Upper lobe of left lung (tissue), 6 donors: ENCODE measurements at regions not wholly inside any gene's neighbourhood (a gene's known extent, or its start where the extent isn't known, plus 50 kb on each side); places are given as distances from the start of the nearest gene placed in this dataset.

Experiments
- ATAC-seq, 2 donors: fragments of 200-7000 bp; cut with Tn5 transposase; one replicate each; pipeline ENCODE4 v1.9.1; 2022; ENCODE audit warnings: mild to moderate bottlenecking in 2 of 2, moderate library complexity in 2 of 2; ENCODE audit not compliant: low FRiP score in 2 of 2
- DNase-seq, 2 donors: peaks; one replicate each; pipeline ENCODE4 v3.0.0-alpha.2; 2019 to 2020
- H3K27ac ChIP-seq, 4 donors: fragments of 200-600 bp; sonication (generic); one replicate each; pipeline ENCODE4 v1.5.1; 2016 to 2019
- H3K27me3 ChIP-seq, 4 donors: fragments of 200-600 bp; sonication (generic); one replicate each; pipeline ENCODE4 v1.5.1; 2017 to 2019
- H3K36me3 ChIP-seq, 4 donors: fragments of 200-600 bp; sonication (generic); one replicate each; pipeline ENCODE4 v1.5.1; 2016 to 2019
- H3K4me1 ChIP-seq, 4 donors: fragments of 200-600 bp; sonication (generic); one replicate each; pipeline ENCODE4 v1.5.1; 2018 to 2019
- H3K4me3 ChIP-seq, 4 donors: fragments of 200-600 bp; sonication (generic); one replicate each; pipeline ENCODE4 v1.5.1; 2017 to 2019; ENCODE audit warnings: mild to moderate bottlenecking in 2 of 4, moderate library complexity in 1 of 4
- H3K9me3 ChIP-seq, 4 donors: fragments of 200-600 bp; sonication (generic); one replicate each; pipeline ENCODE4 v1.5.1; 2018 to 2019
- CTCF ChIP-seq, 6 experiments: fragments of 450-650 bp in 4 of 6; fragments of 200-600 bp in 2 of 6; sonication (generic) in 2 of 6; IDR thresholded peaks; one replicate each; pipeline ENCODE4 v1.5.1; 2016 to 2019; ENCODE audit warnings: antibody characterized with exemption in 6 of 6
- EP300 ChIP-seq, 4 donors: sonication (generic); formaldehyde crosslinking; IDR thresholded peaks; one replicate each; pipeline ENCODE4 v1.5.1; 2017; ENCODE audit warnings: antibody characterized with exemption in 4 of 4, control low read depth in 2 of 4
- POLR2A ChIP-seq, 4 donors: fragments of 450-650 bp; IDR thresholded peaks; one replicate each; pipeline ENCODE4 v1.5.1; 2016 to 2017; ENCODE audit warnings: antibody characterized with exemption in 4 of 4, mild to moderate bottlenecking in 2 of 4
- POLR2AphosphoS5 ChIP-seq, 2 donors: sonication (generic); formaldehyde crosslinking; IDR thresholded peaks; one replicate each; pipeline ENCODE4 v1.5.1; 2017; ENCODE audit warnings: antibody characterized with exemption in 2 of 2
- WGBS, 2 donors: methylation state at CpG; one replicate each; pipeline ENCODE4 v1.1.5; 2017 to 2018; 5-methylcytosine and 5-hydroxymethylcytosine counted together
- donor health status: DM: no; HTN: no; CAD: no; lungs with moderate emphysema.
- donor health status: DM: no; HTN: yes; CAD: no; lungs with severe emphysema.

- WGBS, 2 donors: 85 to 93% methylated on average over 8 to 12 of the region's 14 CpGs
- Histone ChIP-seq H3K36me3 (no peaks in the 10 kb centered on the region), H3K27ac (peak overlapping the region in 1 of 4 donors; percentile 4), H3K27me3 (no peaks in the 10 kb centered on the region), H3K9me3 (no peaks in the 10 kb centered on the region), H3K4me1 (peaks cover 0 to 3% (median 0%) of the 10 kb centered on the region in 4 donors), H3K4me3 (no peak overlapping the region)
- TF ChIP-seq POLR2A (IDR thresholded peaks at IDR 0.05): no peak
- TF ChIP-seq CTCF (IDR thresholded peaks at IDR 0.05): no peak
- no peak for TF ChIP-seq POLR2AphosphoS5 (IDR thresholded peaks at IDR 0.05)
- no peak for TF ChIP-seq EP300 (IDR thresholded peaks at IDR 0.05)
- peak in 1 of 2 donors; percentile 61 for DNase-seq
- ATAC-seq: peak in 1 of 2 donors; percentile 32
Observed at GRCh38 chr2:64784168-64785061, 130.7 kb upstream of the SERTAD2 start.

GRCh38 chr2:64785245-64785644 is 131.5 kb upstream of the SERTAD2 start:
- Histone ChIP-seq H3K9me3 (no peaks in the 10 kb centered on the region), H3K36me3 (no peaks in the 10 kb centered on the region), H3K4me3 (no peak overlapping the region), H3K27me3 (no peaks in the 10 kb centered on the region), H3K27ac (no peak overlapping the region), H3K4me1 (peaks cover 0 to 5% (median 0%) of the 10 kb centered on the region in 4 donors)
- no peak for DNase-seq
- no peak for ATAC-seq
- 82 to 88% methylated on average over 3 of the region's 3 CpGs for WGBS, 2 donors
- TF ChIP-seq CTCF (IDR thresholded peaks at IDR 0.05) (no peak), POLR2AphosphoS5 (IDR thresholded peaks at IDR 0.05) (no peak), POLR2A (IDR thresholded peaks at IDR 0.05) (no peak), EP300 (IDR thresholded peaks at IDR 0.05) (no peak)

GRCh38 chr2:64786343-64787018 is 132.8 kb upstream of the SERTAD2 start:
- no peak overlapping the region for H3K27ac ChIP-seq
- ATAC-seq: no peak
- no peak overlapping the region for H3K4me3 ChIP-seq
- H3K4me1 ChIP-seq: peaks cover 0 to 7% (median 0%) of the 10 kb centered on the region in 4 donors
- H3K36me3 ChIP-seq: no peaks in the 10 kb centered on the region
- no peaks in the 10 kb centered on the region for H3K9me3 ChIP-seq
- DNase-seq: no peak
- no peaks in the 10 kb centered on the region for H3K27me3 ChIP-seq
- TF ChIP-seq EP300 (IDR thresholded peaks at IDR 0.05): no peak
- TF ChIP-seq POLR2A (IDR thresholded peaks at IDR 0.05): no peak
- TF ChIP-seq CTCF (IDR thresholded peaks at IDR 0.05): no peak
- TF ChIP-seq POLR2AphosphoS5 (IDR thresholded peaks at IDR 0.05): no peak

GRCh38 chr2:64787019-64787365 is 133.3 kb upstream of the SERTAD2 start:
- no peaks in the 10 kb centered on the region for H3K27me3 ChIP-seq
- 88 to 96% methylated on average over 2 to 6 of the region's 6 CpGs for WGBS, 2 donors
- no peak for DNase-seq

More at GRCh38 chr2:64787019-64787365, 133.3 kb upstream of the SERTAD2 start:
- no peak overlapping the region for H3K4me3 ChIP-seq
- no peak overlapping the region for H3K27ac ChIP-seq
- TF ChIP-seq POLR2AphosphoS5 (IDR thresholded peaks at IDR 0.05) (no peak), POLR2A (IDR thresholded peaks at IDR 0.05) (no peak), CTCF (IDR thresholded peaks at IDR 0.05) (no peak), EP300 (IDR thresholded peaks at IDR 0.05) (no peak)
- no peaks in the 10 kb centered on the region for H3K36me3 ChIP-seq
- peaks cover 0 to 7% (median 0%) of the 10 kb centered on the region in 4 donors for H3K4me1 ChIP-seq
- ATAC-seq: no peak
- no peaks in the 10 kb centered on the region for H3K9me3 ChIP-seq
